ENCODE measurements at regions not wholly inside any gene's neighbourhood (a gene's known extent, or its start where the extent isn't known, plus 50 kb on each side); places are given as distances from the start of the nearest gene placed in this dataset.
A peak's percentile ranks its signal among the peaks of the same experiment; 100 is the strongest.

GRCh38 chr9:113764572-113764971 is 111.5 kb upstream of the ZNF618 start:
- DNase-seq (ENCODE audit: extremely low spot score in 2 of 2) = peak in 1 of 2 donors; percentile 4
- no peaks in the 10 kb centered on the region for H3K36me3 ChIP-seq
- intact Hi-C loops (cut with DNase I) = no loop called here

GRCh38 chr9:113769412-113769811 is 106.7 kb upstream of the ZNF618 start:
- no peaks in the 10 kb centered on the region for H3K36me3 ChIP-seq
- H3K27ac ChIP-seq = no peak overlapping the region
- no peak overlapping the region for H3K4me3 ChIP-seq
- H3K9me3 ChIP-seq = no peaks in the 10 kb centered on the region
- no peak for TF ChIP-seq CTCF (IDR thresholded peaks at IDR 0.05)
- no peak for TF ChIP-seq POLR2A (IDR thresholded peaks at IDR 0.05)
- no peak for TF ChIP-seq POLR2AphosphoS5 (IDR thresholded peaks at IDR 0.05; ENCODE audit: insufficient read depth in 1 of 2, low read depth in 1 of 2)
- DNase-seq (ENCODE audit: extremely low spot score in 2 of 2) = no peak
- intact Hi-C loops (cut with DNase I) = no loop called here
- H3K27me3 ChIP-seq = no peaks in the 10 kb centered on the region
- H3K4me1 ChIP-seq = no peaks in the 10 kb centered on the region

More at GRCh38 chr9:113764572-113764971, 111.5 kb upstream of the ZNF618 start:
- no peak overlapping the region for H3K4me3 ChIP-seq
- TF ChIP-seq POLR2AphosphoS5 (IDR thresholded peaks at IDR 0.05; ENCODE audit: insufficient read depth in 1 of 2, low read depth in 1 of 2) (no peak), POLR2A (IDR thresholded peaks at IDR 0.05) (no peak), CTCF (IDR thresholded peaks at IDR 0.05) (no peak)
- no peaks in the 10 kb centered on the region for H3K27me3 ChIP-seq
- no peaks in the 10 kb centered on the region for H3K9me3 ChIP-seq
- H3K27ac ChIP-seq = no peak overlapping the region
- no peaks in the 10 kb centered on the region for H3K4me1 ChIP-seq

GRCh38 chr9:113770396-113770795 is 105.7 kb upstream of the ZNF618 start:
- no peaks in the 10 kb centered on the region for H3K4me1 ChIP-seq
- no peaks in the 10 kb centered on the region for H3K36me3 ChIP-seq
- no peak overlapping the region for H3K27ac ChIP-seq
- no peaks in the 10 kb centered on the region for H3K27me3 ChIP-seq
- intact Hi-C loops (cut with DNase I) = no loop called here
- no peak overlapping the region for H3K4me3 ChIP-seq
- peak in 1 of 2 donors; percentile 27 for DNase-seq (ENCODE audit: extremely low spot score in 2 of 2)
- H3K9me3 ChIP-seq = no peaks in the 10 kb centered on the region
- no peak for TF ChIP-seq POLR2A (IDR thresholded peaks at IDR 0.05)
- TF ChIP-seq CTCF (IDR thresholded peaks at IDR 0.05) = no peak
- TF ChIP-seq POLR2AphosphoS5 (IDR thresholded peaks at IDR 0.05; ENCODE audit: insufficient read depth in 1 of 2, low read depth in 1 of 2) = no peak

GRCh38 chr9:113771199-113771598 is 104.9 kb upstream of the ZNF618 start:
- Histone ChIP-seq H3K4me3 (no peak overlapping the region), H3K9me3 (no peaks in the 10 kb centered on the region), H3K27ac (no peak overlapping the region), H3K4me1 (no peaks in the 10 kb centered on the region), H3K36me3 (no peaks in the 10 kb centered on the region), H3K27me3 (no peaks in the 10 kb centered on the region)
- peak in 1 of 2 donors; percentile 52 for DNase-seq (ENCODE audit: extremely low spot score in 2 of 2)
- no peak for TF ChIP-seq POLR2A (IDR thresholded peaks at IDR 0.05)
- TF ChIP-seq CTCF (IDR thresholded peaks at IDR 0.05) = no peak
- no peak for TF ChIP-seq POLR2AphosphoS5 (IDR thresholded peaks at IDR 0.05; ENCODE audit: insufficient read depth in 1 of 2, low read depth in 1 of 2)
- intact Hi-C loops (cut with DNase I) = no loop called here

- no peaks in the 10 kb centered on the region for H3K36me3 ChIP-seq
- DNase-seq (ENCODE audit: extremely low spot score in 2 of 2) = peak; percentile 32 to 40
- H3K4me3 ChIP-seq = no peak overlapping the region
- H3K9me3 ChIP-seq = no peaks in the 10 kb centered on the region
- no peak overlapping the region for H3K27ac ChIP-seq
- no peaks in the 10 kb centered on the region for H3K27me3 ChIP-seq
- intact Hi-C loops (cut with DNase I) = no loop called here
- TF ChIP-seq POLR2AphosphoS5 (IDR thresholded peaks at IDR 0.05; ENCODE audit: insufficient read depth in 1 of 2, low read depth in 1 of 2) = no peak
- TF ChIP-seq POLR2A (IDR thresholded peaks at IDR 0.05) = no peak
- TF ChIP-seq CTCF (IDR thresholded peaks at IDR 0.05) = no peak
- H3K4me1 ChIP-seq = no peaks in the 10 kb centered on the region
These were observed 103.8 kb upstream of the ZNF618 start for GRCh38 chr9:113772121-113772810.
